WTC11 (cell line): ENCODE measurements at regions not wholly inside any gene's neighbourhood (a gene's known extent, or its start where the extent isn't known, plus 50 kb on each side); places are given as distances from the start of the nearest gene placed in this dataset.

Experiments
- ATAC-seq: fragments of 200-7000 bp; cut with Tn5 transposase; 2 replicates; pipeline ENCODE4 v1.10.0; 2021; ENCODE audit warnings: mild to moderate bottlenecking, moderate library complexity
- CTCF ChIA-PET: fragments of 300-600 bp; sonication (Branson Sonifier 250); formaldehyde crosslinking; loops from one replicate; lab custom pipeline; 2021; ENCODE audit warnings: antibody characterized with exemption; lab: Charles Lee
- POLR2A ChIA-PET: fragments of 350-600 bp; sonication (Branson Sonifier 250); formaldehyde crosslinking; loops from one replicate; lab custom pipeline; 2021; ENCODE audit warnings: antibody characterized with exemption; lab: Charles Lee
- DNase-seq: peaks from one replicate; pipeline ENCODE4 v3.0.0; 2021; ENCODE audit warnings: low spot score
- H3K27ac Mint-ChIP-seq: 2 replicates; pipeline ENCODE4 v1.8.0; 2021; ENCODE audit warnings: mixed read lengths
- H3K27me3 Mint-ChIP-seq: 2 replicates; pipeline ENCODE4 v1.8.0; 2021; ENCODE audit warnings: low read depth, mild to moderate bottlenecking, moderate library complexity, mixed read lengths
- H3K36me3 Mint-ChIP-seq: 2 replicates; pipeline ENCODE4 v1.8.0; 2021; ENCODE audit warnings: mixed read lengths
- H3K4me1 Mint-ChIP-seq: 2 replicates; pipeline ENCODE4 v1.8.0; 2022; ENCODE audit warnings: mixed read lengths
- H3K4me3 Mint-ChIP-seq: 2 replicates; pipeline ENCODE4 v1.8.0; 2021; ENCODE audit warnings: mild to moderate bottlenecking, moderate library complexity, mixed read lengths
- H3K9me3 Mint-ChIP-seq: 2 replicates; pipeline ENCODE4 v1.8.0; 2021; ENCODE audit warnings: mixed read lengths
- AFF4 ChIP-seq: sonication (generic); formaldehyde crosslinking; IDR thresholded peaks from 2 replicates; pipeline ENCODE4 v1.8.1; 2023; ENCODE audit warnings: mild to moderate bottlenecking, missing genetic modification reagents, borderline replicate concordance
- ATF6 ChIP-seq: sonication (generic); formaldehyde crosslinking; IDR thresholded peaks from 2 replicates; pipeline ENCODE4 v1.8.1; 2023; ENCODE audit warnings: mild to moderate bottlenecking, missing genetic modification reagents
- E2F4 ChIP-seq: sonication (generic); formaldehyde crosslinking; IDR thresholded peaks from 2 replicates; pipeline ENCODE4 v1.8.1; 2022; ENCODE audit warnings: low read depth, mild to moderate bottlenecking, moderate library complexity, missing genetic modification reagents, borderline replicate concordance
- FOXP4 ChIP-seq: sonication (generic); formaldehyde crosslinking; IDR thresholded peaks from 2 replicates; pipeline ENCODE4 v1.8.0; 2022; ENCODE audit warnings: mild to moderate bottlenecking, missing genetic modification reagents
- JAZF1 ChIP-seq: fragments of 250-450 bp; sonication (Bioruptor Pico); IDR thresholded peaks from 2 replicates; pipeline ENCODE4 v1.9.0; 2021; ENCODE audit warnings: moderate library complexity, mild to moderate bottlenecking, inconsistent platforms
- NR3C1 ChIP-seq: sonication (generic); formaldehyde crosslinking; conservative IDR thresholded peaks from 2 replicates; pipeline ENCODE4 v1.8.1; 2023; ENCODE audit warnings: low read depth, mild to moderate bottlenecking, missing genetic modification reagents
- RELA ChIP-seq: sonication (generic); formaldehyde crosslinking; IDR thresholded peaks from 2 replicates; pipeline ENCODE4 v1.8.1; 2022; ENCODE audit warnings: missing genetic modification reagents, mild to moderate bottlenecking, borderline replicate concordance
- SP1 ChIP-seq: sonication (generic); formaldehyde crosslinking; conservative IDR thresholded peaks from 2 replicates; pipeline ENCODE4 v1.8.1; 2022; ENCODE audit warnings: missing genetic modification reagents
- ZNF232 ChIP-seq: sonication (generic); formaldehyde crosslinking; IDR thresholded peaks from 2 replicates; pipeline ENCODE4 v1.8.0; 2022; ENCODE audit warnings: mild to moderate bottlenecking, missing genetic modification reagents
- ZNF416 ChIP-seq: fragments of 250-450 bp; sonication (Bioruptor Pico); IDR thresholded peaks from 2 replicates; pipeline ENCODE4 v1.9.0; 2021; ENCODE audit warnings: mild to moderate bottlenecking, inconsistent platforms
- ZNF671 ChIP-seq: fragments of 250-450 bp; sonication (Bioruptor Pico); IDR thresholded peaks from 2 replicates; pipeline ENCODE4 v1.8.0; 2021; ENCODE audit warnings: mild to moderate bottlenecking
- TF ChIP-seq, protein P1 (sequence below): fragments of 250-450 bp; sonication (Bioruptor Pico); IDR thresholded peaks from 2 replicates; pipeline ENCODE4 v1.9.0; 2021; ENCODE audit warnings: mild to moderate bottlenecking
- TF ChIP-seq, protein P2 (sequence below): sonication (generic); formaldehyde crosslinking; IDR thresholded peaks from 2 replicates; pipeline ENCODE4 v1.8.0; 2023; ENCODE audit warnings: missing genetic modification reagents, mild to moderate bottlenecking, borderline replicate concordance
- TF ChIP-seq, protein P3 (sequence below): sonication (generic); formaldehyde crosslinking; IDR thresholded peaks from 2 replicates; pipeline ENCODE4 v1.8.1; 2023; ENCODE audit warnings: mild to moderate bottlenecking, moderate library complexity, missing genetic modification reagents
- TF ChIP-seq, protein P4 (sequence below): sonication (generic); formaldehyde crosslinking; conservative IDR thresholded peaks from 2 replicates; pipeline ENCODE4 v1.8.1; 2022; ENCODE audit warnings: mild to moderate bottlenecking, missing genetic modification reagents
- TF ChIP-seq, protein P5 (sequence below): sonication (generic); formaldehyde crosslinking; IDR thresholded peaks from 2 replicates; pipeline ENCODE4 v1.8.1; 2023; ENCODE audit warnings: mild to moderate bottlenecking, missing genetic modification reagents

DNA sequence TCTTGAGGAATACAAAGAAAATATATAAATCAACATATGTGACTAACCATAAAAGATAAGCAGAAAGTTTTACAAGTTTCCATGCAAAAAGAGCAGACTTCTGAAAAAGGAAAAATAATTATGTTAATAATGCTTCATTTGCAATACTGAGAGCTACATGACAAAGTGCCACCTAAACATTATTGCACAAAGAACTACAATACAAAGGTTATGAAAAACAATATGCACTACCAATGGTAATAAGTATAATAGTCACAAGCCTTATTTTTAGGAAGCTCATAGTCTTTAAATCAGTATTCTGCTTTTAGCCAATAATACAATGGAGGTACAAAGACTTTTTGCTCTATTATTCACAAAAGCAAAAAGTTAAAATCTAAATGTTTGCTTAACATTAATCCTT lies 411.2 kb downstream of the TLL1 start:
- Mint-ChIP-seq H3K4me1 (no peaks in the 10 kb centered on the region), H3K27ac (no peak overlapping the region), H3K9me3 (no peaks in the 10 kb centered on the region), H3K36me3 (no peaks in the 10 kb centered on the region), H3K4me3 (no peak overlapping the region), H3K27me3 (no peaks in the 10 kb centered on the region)
- POLR2A ChIA-PET: no interaction called here
- DNase-seq: no peak
- no peak for ATAC-seq
- TF ChIP-seq NR3C1 (CRISPR knock-in tag): no peak
- TF ChIP-seq, protein P1, sequence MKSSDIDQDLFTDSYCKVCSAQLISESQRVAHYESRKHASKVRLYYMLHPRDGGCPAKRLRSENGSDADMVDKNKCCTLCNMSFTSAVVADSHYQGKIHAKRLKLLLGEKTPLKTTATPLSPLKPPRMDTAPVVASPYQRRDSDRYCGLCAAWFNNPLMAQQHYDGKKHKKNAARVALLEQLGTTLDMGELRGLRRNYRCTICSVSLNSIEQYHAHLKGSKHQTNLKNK (CRISPR knock-in tag): no peak
- no peak for TF ChIP-seq JAZF1 (CRISPR knock-in tag)
- TF ChIP-seq RELA (CRISPR knock-in tag): no peak
- TF ChIP-seq, protein P2, sequence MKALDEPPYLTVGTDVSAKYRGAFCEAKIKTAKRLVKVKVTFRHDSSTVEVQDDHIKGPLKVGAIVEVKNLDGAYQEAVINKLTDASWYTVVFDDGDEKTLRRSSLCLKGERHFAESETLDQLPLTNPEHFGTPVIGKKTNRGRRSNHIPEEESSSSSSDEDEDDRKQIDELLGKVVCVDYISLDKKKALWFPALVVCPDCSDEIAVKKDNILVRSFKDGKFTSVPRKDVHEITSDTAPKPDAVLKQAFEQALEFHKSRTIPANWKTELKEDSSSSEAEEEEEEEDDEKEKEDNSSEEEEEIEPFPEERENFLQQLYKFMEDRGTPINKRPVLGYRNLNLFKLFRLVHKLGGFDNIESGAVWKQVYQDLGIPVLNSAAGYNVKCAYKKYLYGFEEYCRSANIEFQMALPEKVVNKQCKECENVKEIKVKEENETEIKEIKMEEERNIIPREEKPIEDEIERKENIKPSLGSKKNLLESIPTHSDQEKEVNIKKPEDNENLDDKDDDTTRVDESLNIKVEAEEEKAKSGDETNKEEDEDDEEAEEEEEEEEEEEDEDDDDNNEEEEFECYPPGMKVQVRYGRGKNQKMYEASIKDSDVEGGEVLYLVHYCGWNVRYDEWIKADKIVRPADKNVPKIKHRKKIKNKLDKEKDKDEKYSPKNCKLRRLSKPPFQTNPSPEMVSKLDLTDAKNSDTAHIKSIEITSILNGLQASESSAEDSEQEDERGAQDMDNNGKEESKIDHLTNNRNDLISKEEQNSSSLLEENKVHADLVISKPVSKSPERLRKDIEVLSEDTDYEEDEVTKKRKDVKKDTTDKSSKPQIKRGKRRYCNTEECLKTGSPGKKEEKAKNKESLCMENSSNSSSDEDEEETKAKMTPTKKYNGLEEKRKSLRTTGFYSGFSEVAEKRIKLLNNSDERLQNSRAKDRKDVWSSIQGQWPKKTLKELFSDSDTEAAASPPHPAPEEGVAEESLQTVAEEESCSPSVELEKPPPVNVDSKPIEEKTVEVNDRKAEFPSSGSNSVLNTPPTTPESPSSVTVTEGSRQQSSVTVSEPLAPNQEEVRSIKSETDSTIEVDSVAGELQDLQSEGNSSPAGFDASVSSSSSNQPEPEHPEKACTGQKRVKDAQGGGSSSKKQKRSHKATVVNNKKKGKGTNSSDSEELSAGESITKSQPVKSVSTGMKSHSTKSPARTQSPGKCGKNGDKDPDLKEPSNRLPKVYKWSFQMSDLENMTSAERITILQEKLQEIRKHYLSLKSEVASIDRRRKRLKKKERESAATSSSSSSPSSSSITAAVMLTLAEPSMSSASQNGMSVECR (CRISPR knock-in tag): no peak
- CTCF ChIA-PET: no interaction called here

DNA sequence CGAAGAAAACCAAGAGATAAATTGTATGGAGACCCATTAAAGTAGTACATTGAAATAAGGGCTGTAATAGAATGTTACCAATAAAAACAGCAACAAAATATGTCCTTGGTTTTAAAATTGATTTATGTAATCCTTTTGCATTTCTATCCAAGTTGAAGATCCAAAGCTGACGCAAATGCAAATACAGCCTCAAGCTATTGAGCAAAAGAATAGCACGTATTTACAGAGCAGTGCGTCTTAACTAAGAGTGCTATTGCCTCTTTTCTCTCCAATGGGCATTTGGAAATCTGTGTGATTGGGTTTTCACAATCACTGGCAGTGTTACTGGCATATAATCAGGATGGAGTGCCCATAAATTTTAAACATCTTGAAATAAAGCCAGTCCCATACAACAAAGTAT lies 417.4 kb downstream of the TLL1 start:
- Mint-ChIP-seq H3K4me3 (no peak overlapping the region), H3K27ac (no peak overlapping the region), H3K27me3 (no peaks in the 10 kb centered on the region), H3K9me3 (no peaks in the 10 kb centered on the region), H3K4me1 (no peaks in the 10 kb centered on the region), H3K36me3 (no peaks in the 10 kb centered on the region)
- POLR2A ChIA-PET: no interaction called here
- DNase-seq: no peak
- CTCF ChIA-PET: no interaction called here
- no peak for ATAC-seq
- TF ChIP-seq, protein P3, sequence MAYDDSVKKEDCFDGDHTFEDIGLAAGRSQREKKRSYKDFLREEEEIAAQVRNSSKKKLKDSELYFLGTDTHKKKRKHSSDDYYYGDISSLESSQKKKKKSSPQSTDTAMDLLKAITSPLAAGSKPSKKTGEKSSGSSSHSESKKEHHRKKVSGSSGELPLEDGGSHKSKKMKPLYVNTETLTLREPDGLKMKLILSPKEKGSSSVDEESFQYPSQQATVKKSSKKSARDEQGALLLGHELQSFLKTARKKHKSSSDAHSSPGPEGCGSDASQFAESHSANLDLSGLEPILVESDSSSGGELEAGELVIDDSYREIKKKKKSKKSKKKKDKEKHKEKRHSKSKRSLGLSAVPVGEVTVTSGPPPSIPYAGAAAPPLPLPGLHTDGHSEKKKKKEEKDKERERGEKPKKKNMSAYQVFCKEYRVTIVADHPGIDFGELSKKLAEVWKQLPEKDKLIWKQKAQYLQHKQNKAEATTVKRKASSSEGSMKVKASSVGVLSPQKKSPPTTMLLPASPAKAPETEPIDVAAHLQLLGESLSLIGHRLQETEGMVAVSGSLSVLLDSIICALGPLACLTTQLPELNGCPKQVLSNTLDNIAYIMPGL (CRISPR knock-in tag): no peak
- TF ChIP-seq E2F4 (CRISPR knock-in tag) (no peak), ZNF671 (CRISPR knock-in tag) (no peak), ATF6 (CRISPR knock-in tag) (no peak), AFF4 (CRISPR knock-in tag) (no peak), FOXP4 (no peak), SP1 (CRISPR knock-in tag) (no peak), ZNF232 (CRISPR knock-in tag) (no peak), ZNF416 (CRISPR knock-in tag) (no peak)
- TF ChIP-seq, protein P1 (CRISPR knock-in tag): no peak
- TF ChIP-seq, protein P4, sequence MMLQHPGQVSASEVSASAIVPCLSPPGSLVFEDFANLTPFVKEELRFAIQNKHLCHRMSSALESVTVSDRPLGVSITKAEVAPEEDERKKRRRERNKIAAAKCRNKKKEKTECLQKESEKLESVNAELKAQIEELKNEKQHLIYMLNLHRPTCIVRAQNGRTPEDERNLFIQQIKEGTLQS: no peak
- TF ChIP-seq, protein P5, sequence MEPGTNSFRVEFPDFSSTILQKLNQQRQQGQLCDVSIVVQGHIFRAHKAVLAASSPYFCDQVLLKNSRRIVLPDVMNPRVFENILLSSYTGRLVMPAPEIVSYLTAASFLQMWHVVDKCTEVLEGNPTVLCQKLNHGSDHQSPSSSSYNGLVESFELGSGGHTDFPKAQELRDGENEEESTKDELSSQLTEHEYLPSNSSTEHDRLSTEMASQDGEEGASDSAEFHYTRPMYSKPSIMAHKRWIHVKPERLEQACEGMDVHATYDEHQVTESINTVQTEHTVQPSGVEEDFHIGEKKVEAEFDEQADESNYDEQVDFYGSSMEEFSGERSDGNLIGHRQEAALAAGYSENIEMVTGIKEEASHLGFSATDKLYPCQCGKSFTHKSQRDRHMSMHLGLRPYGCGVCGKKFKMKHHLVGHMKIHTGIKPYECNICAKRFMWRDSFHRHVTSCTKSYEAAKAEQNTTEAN (CRISPR knock-in tag): no peak
